IPS-18c (cell line): ENCODE measurements at regions not wholly inside any gene's neighbourhood (a gene's known extent, or its start where the extent isn't known, plus 50 kb on each side); places are given as distances from the start of the nearest gene placed in this dataset.

Experiments used
- H3K4me3 ChIP-seq: 2 replicates; pipeline ENCODE4 v1.7.0; 2013; ENCODE audit warnings: low read depth, mild to moderate bottlenecking, low read length, moderate library complexity; ENCODE audit not compliant: insufficient read depth
- H3K9me3 ChIP-seq: one replicate; pipeline ENCODE4 v1.6.1; 2013; ENCODE audit warnings: mild to moderate bottlenecking, low read length, moderate library complexity; ENCODE audit not compliant: control insufficient read depth, insufficient read depth

GRCh38 chr2:2869553-2869952 is 508.1 kb downstream of the EIPR1 start:
- no peaks in the 10 kb centered on the region for H3K9me3 ChIP-seq
- no peak overlapping the region for H3K4me3 ChIP-seq

GRCh38 chr2:2868085-2868484 is 509.5 kb downstream of the EIPR1 start:
- H3K4me3 ChIP-seq = no peak overlapping the region
- no peaks in the 10 kb centered on the region for H3K9me3 ChIP-seq

- no peaks in the 10 kb centered on the region for H3K9me3 ChIP-seq
These were observed 510.1 kb downstream of the EIPR1 start for GRCh38 chr2:2867397-2867979.

GRCh38 chr2:2866459-2866858 is 511.2 kb downstream of the EIPR1 start:
- Histone ChIP-seq H3K9me3 (no peaks in the 10 kb centered on the region), H3K4me3 (no peak overlapping the region)

More at GRCh38 chr2:2867397-2867979, 510.1 kb downstream of the EIPR1 start:
- H3K4me3 ChIP-seq = no peak overlapping the region

GRCh38 chr2:2862386-2862785 is 515.2 kb downstream of the EIPR1 start:
- Histone ChIP-seq H3K9me3 (no peaks in the 10 kb centered on the region), H3K4me3 (no peak overlapping the region)

GRCh38 chr2:2861666-2862240 is 515.9 kb downstream of the EIPR1 start:
- H3K4me3 ChIP-seq = no peak overlapping the region
- H3K9me3 ChIP-seq = no peaks in the 10 kb centered on the region

- Histone ChIP-seq H3K4me3 (no peak overlapping the region), H3K9me3 (no peaks in the 10 kb centered on the region)
These were observed 516.9 kb downstream of the EIPR1 start for GRCh38 chr2:2860589-2861300.

GRCh38 chr2:2859732-2860131 is 517.9 kb downstream of the EIPR1 start:
- Histone ChIP-seq H3K9me3 (no peaks in the 10 kb centered on the region), H3K4me3 (no peak overlapping the region)

GRCh38 chr2:2859164-2859563 is 518.5 kb downstream of the EIPR1 start:
- H3K4me3 ChIP-seq = no peak overlapping the region
- no peaks in the 10 kb centered on the region for H3K9me3 ChIP-seq

- H3K4me3 ChIP-seq = no peak overlapping the region
These were observed 520.7 kb downstream of the EIPR1 start for GRCh38 chr2:2856723-2857415.

GRCh38 chr2:2855297-2855696 is 522.3 kb downstream of the EIPR1 start:
- Histone ChIP-seq H3K9me3 (peaks cover 2% of the 10 kb centered on the region), H3K4me3 (no peak overlapping the region)

More at GRCh38 chr2:2856723-2857415, 520.7 kb downstream of the EIPR1 start:
- H3K9me3 ChIP-seq = no peaks in the 10 kb centered on the region

- H3K9me3 ChIP-seq = peaks cover 2% of the 10 kb centered on the region
These were observed 522.3 kb upstream of the MYT1L start for GRCh38 chr2:2853346-2853745.

GRCh38 chr2:2851806-2852777 is 521.0 kb upstream of the MYT1L start:
- no peak overlapping the region for H3K4me3 ChIP-seq
- peaks cover 2% of the 10 kb centered on the region for H3K9me3 ChIP-seq

More at GRCh38 chr2:2853346-2853745, 522.3 kb upstream of the MYT1L start:
- H3K4me3 ChIP-seq = no peak overlapping the region

GRCh38 chr2:2851316-2851715 is 520.2 kb upstream of the MYT1L start:
- H3K9me3 ChIP-seq = peaks cover 2% of the 10 kb centered on the region
- no peak overlapping the region for H3K4me3 ChIP-seq

GRCh38 chr2:2850859-2851258 is 519.8 kb upstream of the MYT1L start:
- peaks cover 2% of the 10 kb centered on the region for H3K9me3 ChIP-seq

GRCh38 chr2:2850218-2850755 is 519.2 kb upstream of the MYT1L start:
- H3K9me3 ChIP-seq = peaks cover 2% of the 10 kb centered on the region

More at GRCh38 chr2:2850859-2851258, 519.8 kb upstream of the MYT1L start:
- H3K4me3 ChIP-seq = no peak overlapping the region

More at GRCh38 chr2:2850218-2850755, 519.2 kb upstream of the MYT1L start:
- no peak overlapping the region for H3K4me3 ChIP-seq
